ENCODE measurements at regions not wholly inside any gene's neighbourhood (a gene's known extent, or its start where the extent isn't known, plus 50 kb on each side); places are given as distances from the start of the nearest gene placed in this dataset.
"Not testable (repeated sequence)": the region's sequence is repeated elsewhere in the genome, so short reads cannot be mapped to it uniquely, and the experiment has no call there.

DNA sequence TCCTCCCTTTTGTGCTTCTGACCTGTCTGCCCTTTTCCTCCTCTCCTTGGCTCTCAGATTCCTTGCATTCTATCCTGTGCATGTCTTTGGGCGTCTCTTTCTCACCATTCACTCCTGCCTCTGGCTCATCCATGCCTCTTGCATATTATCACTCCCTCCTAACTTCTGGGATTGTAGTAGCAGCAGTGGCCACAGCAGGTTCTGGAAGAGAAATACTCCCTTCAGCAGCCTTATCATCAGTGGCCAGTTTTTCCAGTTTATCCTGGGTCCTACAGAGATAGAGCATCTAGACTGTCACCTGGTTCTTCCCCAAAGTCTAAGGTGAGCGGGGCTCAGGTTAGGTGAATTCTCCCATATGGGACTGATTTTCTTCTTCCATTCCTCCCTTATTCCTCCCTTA lies 354.0 kb upstream of the CCL2 start:
- no peak for DNase-seq (ENCODE audit: low read depth)

DNA sequence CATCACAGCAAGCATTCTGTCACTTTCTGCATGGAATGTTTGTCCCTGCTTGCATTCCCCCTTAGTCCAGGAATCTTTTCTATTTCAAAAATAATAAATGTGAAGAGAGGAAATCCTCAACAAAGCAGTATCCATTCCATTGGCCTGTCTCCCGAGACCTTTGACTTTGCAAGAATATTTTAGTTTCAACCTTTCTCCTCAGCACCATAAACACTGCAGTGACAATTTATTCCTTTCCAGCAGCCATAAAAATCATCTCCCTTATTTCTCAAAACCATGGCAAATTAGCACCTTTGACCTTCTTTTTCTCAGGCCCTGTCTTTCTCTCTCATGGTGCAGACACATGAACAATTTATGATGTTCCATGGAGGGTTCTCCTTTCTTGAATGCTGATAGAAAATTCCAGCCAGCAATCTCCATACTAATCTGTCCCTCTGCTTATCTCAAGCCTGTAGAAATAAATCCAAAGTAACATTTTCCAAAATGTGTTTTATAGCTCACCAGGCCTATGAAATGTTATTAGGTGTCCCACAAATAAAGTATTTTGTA lies 352.1 kb upstream of the CCL2 start:
- DNase-seq (ENCODE audit: low read depth), result no peak

DNA sequence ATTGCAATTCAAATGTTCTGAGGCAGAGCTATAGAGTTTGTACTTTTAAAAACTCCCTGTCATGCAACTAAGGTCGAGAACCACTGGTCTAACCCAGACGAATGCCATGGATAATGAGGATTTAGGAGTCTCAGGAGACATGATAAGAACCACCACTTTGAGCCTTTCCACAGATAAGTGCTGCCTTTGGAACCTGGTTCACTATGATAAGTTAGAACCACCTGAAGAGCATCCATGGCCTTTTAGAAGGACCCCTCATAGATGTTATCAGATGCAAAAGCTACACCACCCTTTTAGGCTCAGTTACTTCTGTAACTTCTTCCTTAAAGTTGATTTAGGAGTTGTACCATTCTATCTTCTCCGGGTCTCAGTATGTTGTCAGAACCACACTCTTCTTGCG lies 350.6 kb upstream of the CCL2 start:
- DNase-seq (ENCODE audit: low read depth), result no peak

DNA sequence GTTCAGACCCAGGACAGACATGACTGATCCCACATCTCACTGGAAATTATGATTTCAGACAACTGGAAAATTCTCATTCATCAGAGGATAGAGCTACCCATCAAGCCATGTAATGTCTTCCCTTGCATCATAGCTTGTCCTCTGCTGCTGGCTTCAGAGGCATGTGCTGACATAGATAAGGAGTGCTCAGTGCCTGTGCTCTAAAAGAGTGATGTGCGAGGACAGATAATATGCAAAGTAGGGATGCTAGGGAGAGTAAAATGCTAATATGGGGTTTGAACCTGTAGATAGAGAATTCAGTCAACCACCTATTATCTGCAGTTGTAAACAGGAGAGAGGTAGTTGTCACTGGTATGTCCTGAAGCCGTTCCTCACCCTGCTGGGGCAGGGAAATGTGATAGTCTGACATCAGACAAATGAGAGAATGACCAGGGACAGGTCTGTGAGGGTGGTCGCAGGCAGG lies 349.7 kb upstream of the CCL2 start:
- DNase-seq (ENCODE audit: low read depth), result no peak

DNA sequence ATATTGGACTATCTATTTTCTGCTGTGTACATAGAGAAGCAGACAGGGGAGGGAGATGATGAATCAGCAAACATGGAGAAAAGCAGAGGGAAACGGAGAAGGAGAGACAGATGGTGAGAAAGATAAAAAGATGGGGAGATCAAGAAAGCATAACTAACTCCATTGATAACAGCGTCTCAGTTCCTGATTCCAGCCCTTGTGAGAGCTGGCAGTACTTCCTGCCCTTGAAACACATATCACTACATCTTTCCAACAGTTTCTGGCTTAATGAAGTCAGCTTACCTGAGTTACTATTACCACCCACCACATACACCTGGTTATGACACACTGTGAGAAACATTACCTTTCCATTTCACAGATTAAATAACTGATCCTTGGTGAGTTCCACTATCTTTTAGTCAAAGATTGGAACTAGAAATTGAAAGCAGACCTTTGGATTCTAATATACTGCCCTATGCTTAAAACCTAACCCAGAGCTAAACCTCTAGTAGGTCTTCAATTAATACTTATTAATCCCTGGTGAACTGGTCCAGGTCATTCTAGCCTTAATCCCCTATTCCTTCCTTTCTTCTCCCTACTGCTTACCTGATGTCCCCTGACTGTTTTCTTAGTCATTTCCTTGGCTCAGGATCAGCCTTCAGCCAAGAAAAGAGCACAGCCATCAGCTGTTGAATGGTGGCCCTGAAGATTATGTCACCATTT lies 346.6 kb upstream of the CCL2 start:
- no peak for DNase-seq (ENCODE audit: low read depth)

DNA sequence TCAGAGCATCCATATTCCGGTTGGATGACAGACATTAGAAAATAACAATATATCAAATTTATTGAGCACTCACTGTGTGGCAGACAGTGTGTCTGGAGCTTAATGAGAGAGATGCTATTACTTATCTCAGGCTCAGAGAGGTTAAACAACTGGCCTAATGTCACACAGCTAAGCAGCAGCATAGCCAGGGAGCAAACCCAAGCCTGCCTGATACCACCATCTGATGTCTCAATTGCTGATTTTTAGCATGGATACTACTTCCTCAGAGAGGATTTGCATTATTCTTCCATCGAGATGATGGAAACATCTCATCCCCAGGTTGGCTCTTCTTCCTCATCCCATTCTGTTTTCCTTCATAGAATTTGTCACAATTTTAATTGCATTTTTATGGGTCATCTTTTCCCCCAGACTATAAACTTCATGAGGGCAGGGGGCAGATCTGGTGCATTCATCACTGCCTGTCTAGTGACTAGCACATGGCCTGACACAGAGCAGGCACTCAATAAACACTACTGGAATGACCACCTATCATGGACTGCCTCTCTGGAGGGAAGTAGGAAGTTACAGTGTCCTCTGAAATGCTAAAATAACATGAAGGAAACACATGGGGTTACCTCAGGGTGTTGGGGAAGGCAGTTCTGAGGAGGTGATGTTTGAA lies 344.8 kb upstream of the CCL2 start:
- no peak for DNase-seq (ENCODE audit: low read depth)

DNA sequence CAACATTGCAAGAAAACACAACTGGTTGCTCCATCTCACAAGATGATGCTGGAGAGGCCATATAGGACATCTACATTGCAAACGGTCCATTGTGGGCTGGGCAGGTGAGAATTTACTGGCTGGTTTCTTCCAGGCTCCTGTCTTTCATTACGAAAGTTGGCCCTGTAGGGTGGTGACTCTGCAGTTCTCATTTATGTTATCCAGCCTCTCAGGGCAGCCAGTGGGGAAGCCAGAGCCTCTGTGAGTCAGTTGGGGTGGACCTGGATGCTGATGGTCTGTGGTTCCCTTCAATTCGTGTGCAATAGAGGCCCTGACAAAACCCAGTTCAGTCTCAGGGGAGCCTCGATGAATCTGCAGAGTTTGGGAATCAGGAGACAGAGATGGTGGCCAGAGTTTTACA lies 341.0 kb upstream of the CCL2 start:
- DNase-seq (ENCODE audit: low read depth), result no peak

DNA sequence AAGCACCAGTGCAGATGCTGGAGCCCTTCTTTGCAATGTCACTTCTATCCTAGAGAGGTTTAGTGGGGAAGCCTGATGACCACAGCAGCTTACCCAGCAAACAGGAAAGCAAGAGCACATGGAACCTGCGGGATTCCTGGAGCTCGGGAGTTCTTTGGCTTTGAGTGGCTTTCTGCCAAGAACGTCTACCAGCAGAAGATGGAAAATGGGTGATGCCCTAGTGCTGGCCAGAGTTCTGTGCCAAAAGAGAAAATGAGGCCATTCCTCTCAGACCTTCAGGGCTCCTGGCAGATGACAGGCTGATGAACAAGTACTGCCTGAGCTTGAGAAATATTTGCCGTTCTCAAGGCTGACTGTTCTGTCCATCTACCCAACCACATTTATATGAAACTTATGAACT lies 332.1 kb upstream of the CCL2 start:
- DNase-seq (ENCODE audit: low read depth), result no peak

DNA sequence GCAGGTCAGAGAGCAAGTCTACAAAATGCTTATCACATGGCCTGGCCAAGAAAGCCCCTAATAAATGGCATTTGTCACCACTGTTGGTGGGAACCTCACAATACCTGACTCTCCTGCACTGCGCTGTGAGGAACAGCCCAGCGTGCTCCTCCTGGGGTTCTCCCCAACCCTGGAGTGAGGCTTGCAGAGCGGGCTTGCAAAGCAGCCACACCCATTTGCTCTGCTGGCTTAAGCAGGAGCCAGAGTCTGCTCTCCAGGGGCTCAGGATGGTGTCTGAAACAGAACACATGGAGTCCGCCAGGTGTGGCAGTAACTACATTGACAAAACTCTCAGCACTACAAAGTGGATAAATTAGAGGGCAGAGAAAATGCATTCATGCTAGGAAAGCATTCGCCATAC lies 331.0 kb upstream of the CCL2 start:
- DNase-seq (ENCODE audit: low read depth), result no peak

DNA sequence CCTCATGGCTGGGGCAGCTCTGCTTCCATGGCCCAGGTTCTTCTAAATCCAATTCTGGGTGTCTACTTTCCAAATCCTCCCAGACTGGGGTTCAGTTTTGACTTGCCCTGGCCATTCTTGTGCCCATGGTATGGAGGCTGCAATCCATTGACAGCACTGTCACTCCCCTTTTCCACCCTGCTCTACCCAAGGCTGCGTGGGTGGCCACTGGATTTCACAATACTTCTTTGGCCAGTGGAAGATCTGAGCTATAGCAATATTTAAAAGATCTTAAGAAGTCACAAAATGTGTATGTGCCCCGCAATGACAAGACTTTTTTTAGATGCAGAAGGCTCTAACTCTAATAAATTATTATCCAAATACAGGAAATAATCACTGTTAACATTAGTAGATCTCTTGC lies 329.4 kb upstream of the CCL2 start:
- no peak for DNase-seq (ENCODE audit: low read depth)

DNA sequence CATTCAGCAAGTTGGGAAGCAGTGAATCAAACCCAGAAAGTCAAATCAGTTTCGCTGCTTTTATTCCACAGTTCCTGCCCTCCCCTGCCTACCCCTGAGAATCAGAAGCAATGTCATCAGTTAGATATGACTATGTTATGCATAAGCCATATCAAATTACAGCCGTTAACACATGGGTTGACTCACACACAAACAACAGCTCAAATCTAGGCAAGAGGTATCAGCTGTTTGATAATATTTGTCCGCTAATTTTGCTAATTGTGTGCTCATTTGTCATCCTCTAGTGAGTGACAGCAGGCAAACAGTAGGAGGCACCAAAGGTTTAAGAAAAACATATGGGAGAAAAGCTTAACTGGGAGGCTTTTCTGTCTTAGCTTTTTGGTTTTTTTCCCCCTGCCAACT lies 327.4 kb upstream of the CCL2 start:
- no peak for DNase-seq (ENCODE audit: low read depth)

DNA sequence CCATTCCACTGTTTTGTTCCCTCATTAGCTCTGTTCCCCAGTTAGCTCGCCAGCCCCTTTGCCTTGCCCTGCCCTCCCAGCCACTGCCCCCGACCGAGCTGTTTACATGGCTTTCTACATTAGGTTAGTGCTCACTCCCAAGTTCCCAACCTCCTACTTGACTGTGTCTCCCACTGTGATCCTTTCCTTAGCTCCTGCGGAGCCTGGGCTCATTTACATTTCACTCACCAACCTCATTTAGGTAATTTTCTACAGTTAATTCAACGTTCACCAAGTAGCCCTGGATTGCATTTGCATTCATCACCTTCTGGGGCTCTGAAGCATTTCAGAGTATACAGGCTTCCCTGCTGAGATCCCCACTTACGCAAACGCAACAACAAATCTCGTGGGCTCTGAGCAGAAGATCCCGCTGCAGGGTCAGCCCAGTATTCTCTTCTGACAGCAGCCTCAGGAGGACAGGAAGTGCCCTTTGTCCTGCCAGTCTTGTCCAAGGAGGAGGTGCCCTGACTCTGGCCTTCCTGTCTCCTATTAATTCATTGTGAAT lies 325.8 kb upstream of the CCL2 start:
- no peak for DNase-seq (ENCODE audit: low read depth)

DNA sequence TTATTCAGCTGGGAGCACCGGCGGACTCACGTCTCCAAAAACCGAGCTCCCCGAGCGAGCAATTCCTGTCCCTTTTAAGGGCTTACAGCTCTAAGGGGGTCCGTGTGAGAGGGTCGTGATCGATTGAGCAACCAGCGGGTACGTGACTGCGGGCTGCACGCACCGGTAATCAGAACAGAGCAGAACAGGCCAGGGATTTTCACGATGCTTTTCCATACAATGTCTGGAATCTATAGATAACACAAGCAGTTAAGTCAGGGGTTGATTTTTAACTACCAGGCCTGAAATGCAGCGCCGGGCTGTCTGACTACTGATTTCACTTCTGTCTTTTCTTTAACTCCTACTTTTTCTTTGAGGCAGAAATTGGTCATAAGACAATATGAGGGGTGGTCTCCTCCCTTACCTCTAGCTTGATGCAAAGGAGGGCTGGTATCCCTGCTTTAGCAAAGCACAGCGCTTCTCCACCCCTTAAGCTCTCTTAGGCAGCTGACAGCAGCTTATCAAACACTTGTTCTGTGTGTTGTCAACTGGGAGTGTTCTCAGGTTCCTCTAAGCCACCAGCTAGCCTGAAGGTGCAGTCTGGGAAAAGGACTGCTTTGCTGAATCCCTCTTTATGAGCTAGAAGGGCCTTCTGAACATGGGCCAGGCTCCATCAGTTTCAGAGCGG lies 323.8 kb upstream of the CCL2 start:
- not testable (repeated sequence) for DNase-seq (ENCODE audit: low read depth)

DNA sequence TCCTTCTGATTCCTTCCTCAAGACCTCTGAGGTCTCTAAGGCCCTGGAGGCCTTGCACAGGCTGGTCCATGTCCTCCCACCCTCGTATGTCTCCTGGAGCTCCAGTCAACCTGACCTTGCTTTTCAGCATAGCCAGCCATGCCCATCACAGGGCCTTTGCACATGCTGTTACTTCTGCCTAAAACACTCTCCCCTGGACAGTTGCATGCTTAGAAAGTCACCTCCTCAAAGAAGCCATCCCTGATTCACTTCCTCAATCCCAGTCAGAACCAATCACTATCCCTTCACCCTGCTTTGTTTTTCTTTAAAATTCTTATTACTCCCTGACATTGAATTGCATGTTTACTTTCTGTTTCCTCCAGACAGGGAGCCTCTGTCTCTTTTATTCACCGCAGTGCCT lies 322.1 kb upstream of the CCL2 start:
- DNase-seq (ENCODE audit: low read depth), result no peak

DNA sequence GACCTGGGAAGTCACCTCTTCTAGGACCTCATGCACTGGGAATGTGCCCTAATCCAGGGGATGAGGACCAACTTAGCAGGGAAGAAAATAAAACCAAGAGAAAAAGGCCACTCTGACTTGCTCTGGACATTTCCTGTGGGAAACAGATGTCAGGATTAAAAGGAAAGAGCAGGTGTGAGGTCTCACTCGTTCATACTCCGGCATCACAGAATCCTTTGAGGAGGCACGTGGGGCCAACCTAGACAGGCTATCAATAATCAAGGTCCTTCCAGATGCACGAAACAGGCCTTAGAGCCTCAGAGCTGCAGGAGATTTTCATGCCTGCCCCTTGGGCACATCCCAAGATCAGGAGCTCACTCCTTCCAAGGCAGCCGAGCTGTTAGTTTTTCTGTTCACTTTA lies 321.5 kb upstream of the CCL2 start:
- no peak for DNase-seq (ENCODE audit: low read depth)

DNA sequence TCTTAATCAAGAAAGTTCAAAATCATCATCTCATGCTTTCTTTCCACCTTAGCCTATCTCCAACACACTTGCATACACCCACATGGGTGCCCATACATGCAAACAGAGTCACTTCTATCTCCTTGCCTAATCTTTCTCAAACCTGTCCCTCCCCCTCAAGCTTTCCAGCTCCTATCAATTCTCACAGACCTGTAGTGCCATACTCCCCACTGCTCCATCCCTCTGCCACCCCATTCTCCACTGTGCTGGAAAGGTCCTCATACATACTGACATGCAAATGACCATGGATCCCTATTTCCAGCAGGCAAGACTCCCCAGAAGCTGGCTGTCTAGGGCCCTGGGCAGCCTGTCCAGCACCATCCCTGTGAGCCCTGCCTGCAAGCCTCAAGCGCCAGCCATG lies 320.4 kb upstream of the CCL2 start:
- no peak for DNase-seq (ENCODE audit: low read depth)

DNA sequence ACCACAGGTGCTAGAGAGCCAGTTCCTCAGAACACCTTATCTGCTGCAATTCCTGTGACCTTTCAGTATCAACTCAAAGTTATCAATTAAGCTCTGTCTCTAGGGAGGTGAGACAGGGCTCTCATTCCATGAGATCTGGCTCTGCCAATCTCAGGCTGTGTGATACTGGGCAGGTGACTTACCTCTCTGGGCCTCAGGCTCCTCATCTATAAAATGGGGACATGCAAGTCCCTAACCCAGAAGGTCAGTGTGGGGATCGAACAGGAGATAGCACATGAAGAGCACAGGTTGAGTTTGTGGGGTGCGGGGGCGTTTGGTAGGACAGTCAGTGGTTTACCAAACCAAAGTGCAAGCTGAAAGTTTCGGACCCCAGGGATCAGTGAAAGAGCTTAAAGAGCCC lies 319.3 kb upstream of the CCL2 start:
- no peak for DNase-seq (ENCODE audit: low read depth)

DNA sequence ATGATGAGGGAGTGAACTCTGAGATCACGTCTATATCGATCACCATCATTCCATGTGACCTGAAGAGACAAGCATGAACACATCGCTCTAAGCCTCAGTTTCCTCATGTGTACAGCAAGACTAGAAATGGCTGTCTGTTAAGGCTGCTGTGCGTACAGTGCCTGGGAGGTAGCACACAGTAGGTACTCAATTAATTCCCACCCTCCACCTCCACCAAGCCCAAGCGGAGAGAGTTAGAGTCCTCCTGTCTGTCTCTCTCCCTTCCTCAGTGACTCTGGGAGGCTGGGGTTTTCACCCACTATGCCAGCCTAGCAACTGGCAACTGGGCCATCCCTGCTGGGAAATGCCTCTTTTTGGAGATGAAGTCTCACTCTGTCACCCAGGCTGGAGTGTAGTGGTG lies 318.3 kb upstream of the CCL2 start:
- DNase-seq (ENCODE audit: low read depth), result no peak

DNA sequence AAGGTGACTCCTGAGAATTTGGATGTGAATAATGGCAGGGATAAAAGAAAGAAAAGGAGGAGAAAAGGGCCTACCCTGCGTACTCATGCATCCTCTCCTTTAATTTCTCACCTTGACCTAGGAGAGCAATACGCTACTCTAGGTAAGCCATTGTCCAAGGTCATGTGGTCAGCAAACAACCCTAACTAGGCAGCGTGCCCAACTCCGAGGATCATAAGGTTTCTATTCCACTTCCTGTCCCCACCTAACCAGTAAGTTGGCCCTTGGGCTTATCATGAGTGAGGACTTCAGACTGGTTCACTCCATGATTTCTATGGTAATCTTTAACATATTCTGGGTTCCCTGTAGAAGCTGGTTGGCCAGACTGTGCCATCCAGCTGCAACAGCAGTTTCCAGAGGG lies 315.1 kb upstream of the CCL2 start:
- DNase-seq (ENCODE audit: low read depth), result no peak

DNA sequence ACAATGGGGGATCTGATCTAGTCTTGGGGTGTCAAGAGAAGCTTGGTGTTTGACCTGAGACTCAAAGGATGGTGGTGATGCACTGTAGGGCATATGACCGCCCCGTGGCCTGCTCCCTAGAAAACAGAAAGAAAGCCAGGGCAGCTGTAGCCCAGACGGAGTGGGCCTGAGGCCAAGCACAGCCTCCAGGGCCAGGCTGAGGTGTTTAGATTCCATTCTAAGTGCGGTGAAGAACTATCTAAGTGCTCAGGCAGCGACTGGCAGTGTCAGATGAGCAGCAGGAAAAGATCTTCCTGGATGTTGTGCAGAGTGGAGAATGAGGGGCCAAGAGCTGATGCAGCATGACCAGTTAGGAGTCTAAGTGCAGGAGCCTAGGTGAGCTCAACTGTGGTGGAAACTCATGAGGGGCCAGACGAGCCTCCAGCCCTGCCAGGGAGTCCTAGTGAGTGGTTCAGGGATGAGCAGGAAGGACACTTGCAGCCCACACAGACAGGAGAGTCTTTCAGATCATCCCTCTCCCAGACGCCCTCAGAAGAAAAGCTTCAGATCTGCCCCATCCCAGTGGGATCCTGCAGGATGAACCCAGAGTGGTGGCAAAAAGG lies 314.2 kb upstream of the CCL2 start:
- no peak for DNase-seq (ENCODE audit: low read depth)

DNA sequence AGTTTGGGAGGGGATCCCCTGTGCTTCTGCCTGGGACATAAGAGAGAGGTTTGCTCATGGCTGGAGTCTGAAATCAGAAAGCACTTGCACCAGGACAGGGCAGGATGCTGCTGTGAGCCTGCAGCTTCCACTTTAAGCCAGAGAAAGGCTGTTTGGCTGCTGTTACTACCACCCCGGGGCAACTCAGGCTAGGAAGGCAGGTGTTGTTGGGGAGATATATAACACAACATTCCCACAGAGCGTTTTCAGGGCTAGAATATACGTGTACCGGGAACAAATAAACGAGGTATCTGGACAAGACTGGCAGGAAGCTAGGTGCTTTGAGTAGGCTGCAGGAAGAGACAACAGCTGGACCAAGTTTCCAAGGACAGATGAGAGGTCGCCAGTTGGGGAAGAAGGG lies 313.3 kb upstream of the CCL2 start:
- no peak for DNase-seq (ENCODE audit: low read depth)

DNA sequence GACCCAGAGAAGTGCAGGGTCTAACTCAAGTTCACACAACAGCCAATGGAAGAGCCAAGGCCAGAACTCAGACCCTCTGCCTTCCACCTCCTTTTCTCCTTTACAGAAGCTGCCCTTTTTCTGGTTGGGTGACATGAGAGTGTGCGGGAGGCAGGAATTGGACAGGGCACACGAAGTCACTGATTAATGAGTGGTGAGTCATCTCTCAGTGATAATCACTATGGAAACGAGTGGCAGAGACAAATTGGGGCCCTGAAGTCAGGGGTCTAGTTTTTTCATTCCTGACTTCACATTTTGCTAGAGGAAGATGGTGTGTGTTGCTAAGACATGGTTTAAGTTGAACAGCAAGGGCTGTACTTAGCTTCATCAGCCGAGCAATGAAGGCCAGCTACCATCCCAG lies 312.7 kb upstream of the CCL2 start:
- no peak for DNase-seq (ENCODE audit: low read depth)

DNA sequence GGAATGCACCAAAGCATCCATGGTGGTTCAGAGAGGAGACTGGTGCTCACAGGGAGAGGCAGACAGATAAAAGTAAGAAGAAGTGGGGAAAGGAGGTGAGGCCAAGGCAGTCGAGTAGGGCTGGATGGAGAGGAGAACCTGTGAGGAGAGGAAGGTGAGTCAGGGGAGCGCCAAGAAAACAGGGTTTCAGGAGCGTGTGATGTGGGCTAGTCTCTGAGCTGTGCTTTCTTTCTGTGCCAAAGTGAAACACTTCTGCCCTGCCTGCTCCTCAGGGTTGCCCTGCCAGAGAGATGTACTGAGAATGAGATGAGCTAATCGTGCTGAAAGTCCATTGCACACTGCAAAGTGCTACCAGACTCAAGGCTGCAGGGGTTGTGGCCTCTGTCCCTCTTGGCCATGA lies 310.7 kb upstream of the CCL2 start:
- no peak for DNase-seq (ENCODE audit: low read depth)

Measured in amniotic epithelial cell (primary cell).